ENCODE measurements at regions not wholly inside any gene's neighbourhood (a gene's known extent, or its start where the extent isn't known, plus 50 kb on each side); places are given as distances from the start of the nearest gene placed in this dataset.

- no peak for DNase-seq (ENCODE audit: low read depth)
These were observed 366.0 kb upstream of the PDGFD start for GRCh38 chr11:104529906-104530305.

GRCh38 chr11:104529213-104529612 lies 365.3 kb upstream of the PDGFD start:
- DNase-seq (ENCODE audit: low read depth), result no peak

- no peak for DNase-seq (ENCODE audit: low read depth)
These were observed 362.1 kb upstream of the PDGFD start for GRCh38 chr11:104526006-104526405.

- no peak for DNase-seq (ENCODE audit: low read depth)
These were observed 361.5 kb upstream of the PDGFD start for GRCh38 chr11:104525416-104525815.

GRCh38 chr11:104524254-104524653 lies 360.3 kb upstream of the PDGFD start:
- no peak for DNase-seq (ENCODE audit: low read depth)

GRCh38 chr11:104523611-104524010 lies 359.7 kb upstream of the PDGFD start:
- no peak for DNase-seq (ENCODE audit: low read depth)

GRCh38 chr11:104522650-104523049 lies 358.7 kb upstream of the PDGFD start:
- DNase-seq (ENCODE audit: low read depth), result no peak

- DNase-seq (ENCODE audit: low read depth), result no peak
These were observed 358.2 kb upstream of the PDGFD start for GRCh38 chr11:104522123-104522522.

GRCh38 chr11:104510169-104510568 lies 346.2 kb upstream of the PDGFD start:
- no peak for DNase-seq (ENCODE audit: low read depth)

- DNase-seq (ENCODE audit: low read depth), result no peak
These were observed 326.2 kb upstream of the PDGFD start for GRCh38 chr11:104490182-104490581.

- no peak for DNase-seq (ENCODE audit: low read depth)
These were observed 324.6 kb upstream of the PDGFD start for GRCh38 chr11:104488561-104488960.

- DNase-seq (ENCODE audit: low read depth), result no peak
These were observed 323.3 kb upstream of the PDGFD start for GRCh38 chr11:104487046-104487806.

GRCh38 chr11:104484804-104485554 lies 321.0 kb upstream of the PDGFD start:
- no peak for DNase-seq (ENCODE audit: low read depth)

- DNase-seq (ENCODE audit: low read depth), result no peak
These were observed 313.0 kb upstream of the PDGFD start for GRCh38 chr11:104476898-104477297.

- DNase-seq (ENCODE audit: low read depth), result no peak
These were observed 312.5 kb upstream of the PDGFD start for GRCh38 chr11:104476454-104476853.

- no peak for DNase-seq (ENCODE audit: low read depth)
These were observed 303.5 kb upstream of the PDGFD start for GRCh38 chr11:104467404-104467803.

- no peak for DNase-seq (ENCODE audit: low read depth)
These were observed 301.4 kb upstream of the PDGFD start for GRCh38 chr11:104465321-104465720.

GRCh38 chr11:104464691-104465090 lies 300.7 kb upstream of the PDGFD start:
- no peak for DNase-seq (ENCODE audit: low read depth)

GRCh38 chr11:104462341-104462740 lies 298.4 kb upstream of the PDGFD start:
- no peak for DNase-seq (ENCODE audit: low read depth)

- no peak for DNase-seq (ENCODE audit: low read depth)
These were observed 287.4 kb upstream of the PDGFD start for GRCh38 chr11:104451197-104451893.

- no peak for DNase-seq (ENCODE audit: low read depth)
These were observed 279.4 kb upstream of the PDGFD start for GRCh38 chr11:104443387-104443786.

- DNase-seq (ENCODE audit: low read depth), result no peak
These were observed 278.4 kb upstream of the PDGFD start for GRCh38 chr11:104442321-104442720.

GRCh38 chr11:104435494-104435893 lies 271.5 kb upstream of the PDGFD start:
- no peak for DNase-seq (ENCODE audit: low read depth)

Data from T-helper 22 cell (primary cell).